Mesendoderm (in vitro differentiated cells): ENCODE measurements at regions not wholly inside any gene's neighbourhood (a gene's known extent, or its start where the extent isn't known, plus 50 kb on each side); places are given as distances from the start of the nearest gene placed in this dataset.
A peak's percentile ranks its signal among the peaks of the same experiment; 100 is the strongest.

Experiments
- DNase-seq: peaks from one replicate; pipeline ENCODE4 v3.0.0; 2013
- H2AK5ac ChIP-seq: 2 replicates; pipeline ENCODE4 v1.6.1; 2013; ENCODE audit warnings: low read length, inconsistent platforms
- H2BK120ac ChIP-seq: 2 replicates; pipeline ENCODE4 v1.6.1; 2013; ENCODE audit warnings: low read depth, mild to moderate bottlenecking, low read length, moderate library complexity, mixed read lengths
- H2BK15ac ChIP-seq: replicated peaks from 2 replicates; pipeline ENCODE4 v1.6.1; 2013; ENCODE audit warnings: low read depth, mild to moderate bottlenecking, moderate library complexity
- H2BK5ac ChIP-seq: 2 replicates; pipeline ENCODE4 v1.6.1; 2013; ENCODE audit warnings: low read length, inconsistent platforms
- H3K18ac ChIP-seq: 2 replicates; pipeline ENCODE4 v1.6.1; 2013; ENCODE audit warnings: mild to moderate bottlenecking, low read length, mixed read lengths
- H3K23ac ChIP-seq: one replicate; pipeline ENCODE4 v1.6.1; 2013; ENCODE audit warnings: low read length
- H3K27ac ChIP-seq: 2 replicates; pipeline ENCODE4 v1.5.1; 2013; ENCODE audit warnings: low read depth, mild to moderate bottlenecking, inconsistent platforms, low read length, moderate library complexity
- H3K27me3 ChIP-seq: 2 replicates; pipeline ENCODE4 v1.6.1; 2013; ENCODE audit warnings: low read length, control low read depth, mild to moderate bottlenecking, inconsistent platforms; ENCODE audit not compliant: insufficient read depth, poor library complexity
- H3K36me3 ChIP-seq: 2 replicates; pipeline ENCODE4 v1.6.1; 2013; ENCODE audit warnings: low read length, inconsistent platforms; ENCODE audit not compliant: control insufficient read depth, insufficient read depth
- H3K4ac ChIP-seq: one replicate; pipeline ENCODE4 v1.6.1; 2013; ENCODE audit warnings: low read depth, mild to moderate bottlenecking, low read length, moderate library complexity
- H3K4me1 ChIP-seq: 2 replicates; pipeline ENCODE4 v1.6.1; 2013; ENCODE audit warnings: low read depth, low read length, inconsistent platforms; ENCODE audit not compliant: control insufficient read depth
- H3K4me2 ChIP-seq: 2 replicates; pipeline ENCODE4 v1.6.1; 2013; ENCODE audit warnings: low read length
- H3K4me3 ChIP-seq: 2 replicates; pipeline ENCODE4 v1.5.1; 2013; ENCODE audit warnings: mild to moderate bottlenecking, low read length
- H3K56ac ChIP-seq: one replicate; pipeline ENCODE4 v1.6.1; 2013; ENCODE audit warnings: low read length
- H3K79me1 ChIP-seq: 2 replicates; pipeline ENCODE4 v1.6.1; 2013; ENCODE audit warnings: low read length, inconsistent platforms
- H3K79me2 ChIP-seq: 2 replicates; pipeline ENCODE4 v1.6.1; 2013; ENCODE audit warnings: mild to moderate bottlenecking, low read length; ENCODE audit not compliant: control insufficient read depth, insufficient read depth
- H3K9ac ChIP-seq: 2 replicates; pipeline ENCODE4 v1.6.1; 2013; ENCODE audit warnings: low read length, inconsistent platforms
- H4K5ac ChIP-seq: one replicate; pipeline ENCODE4 v1.6.1; 2013; ENCODE audit warnings: low read length
- H4K8ac ChIP-seq: one replicate; pipeline ENCODE4 v1.6.1; 2013; ENCODE audit warnings: low read depth, mild to moderate bottlenecking, control low read depth, low read length, moderate library complexity
- WGBS: extraction: QIAGEN DNeasy Blood & Tissue Kit; methylation state at CpG from one replicate; pipeline ENCODE4 v1.1.7; 2013; ENCODE audit warnings: low lambda C conversion rate, missing lambda C conversion rate; ENCODE audit not compliant: insufficient coverage; ENCODE audit errors: extremely low coverage; 5-methylcytosine and 5-hydroxymethylcytosine counted together

GRCh38 chr17:72031219-72031884 lies 89.5 kb upstream of the SOX9 start:
- H2BK15ac ChIP-seq: no peak overlapping the region
- no CpG with 5 or more reads among the region's 8 CpGs for WGBS
- H3K79me1 ChIP-seq: no peaks in the 10 kb centered on the region
- no peaks in the 10 kb centered on the region for H3K79me2 ChIP-seq
- H3K27ac ChIP-seq: no peak overlapping the region
- H3K4me1 ChIP-seq: peaks cover 7% of the 10 kb centered on the region
- no peak overlapping the region for H3K4me3 ChIP-seq
- H2BK120ac ChIP-seq: peak overlapping the region; percentile 15
- H3K27me3 ChIP-seq: no peaks in the 10 kb centered on the region
- no peaks in the 10 kb centered on the region for H3K36me3 ChIP-seq
- H4K5ac ChIP-seq: no peak overlapping the region
- no peak overlapping the region for H4K8ac ChIP-seq
- no peak overlapping the region for H3K56ac ChIP-seq
- H2AK5ac ChIP-seq: no peak overlapping the region
- no peak overlapping the region for H3K9ac ChIP-seq
- no peak overlapping the region for H2BK5ac ChIP-seq
- H3K4me2 ChIP-seq: no peak overlapping the region
- H3K23ac ChIP-seq: peak overlapping the region; percentile 37
- no peak overlapping the region for H3K4ac ChIP-seq
- no peak for DNase-seq
- H3K18ac ChIP-seq: no peak overlapping the region

DNA sequence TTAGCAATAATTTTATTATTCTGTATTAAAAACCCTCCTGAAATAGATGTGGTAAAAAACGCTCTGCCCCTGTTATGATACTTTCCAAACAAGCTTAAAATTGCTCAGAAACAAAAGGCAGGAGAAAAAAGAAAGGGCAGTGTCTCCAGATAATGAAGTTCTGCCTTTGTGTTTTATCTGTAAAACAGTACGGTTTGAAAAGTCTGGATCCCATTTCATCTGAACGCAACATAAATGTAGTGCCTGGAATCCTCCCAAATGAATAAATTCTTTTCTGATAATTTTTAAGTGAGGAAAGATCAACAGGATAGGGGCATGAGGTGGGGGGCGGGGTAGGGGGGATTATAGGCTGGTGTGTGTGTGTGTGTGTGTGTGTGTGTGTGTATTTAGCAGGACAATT lies 87.5 kb upstream of the SOX9 start:
- Histone ChIP-seq H4K8ac (no peak overlapping the region), H3K9ac (no peak overlapping the region), H2AK5ac (no peak overlapping the region), H2BK5ac (no peak overlapping the region), H3K27me3 (no peaks in the 10 kb centered on the region), H3K27ac (no peak overlapping the region), H3K18ac (no peak overlapping the region), H3K79me1 (no peaks in the 10 kb centered on the region), H2BK15ac (no peak overlapping the region), H2BK120ac (no peak overlapping the region), H3K4ac (no peak overlapping the region), H3K4me2 (no peak overlapping the region), H3K56ac (no peak overlapping the region), H3K36me3 (no peaks in the 10 kb centered on the region), H3K23ac (no peak overlapping the region), H4K5ac (no peak overlapping the region), H3K79me2 (no peaks in the 10 kb centered on the region), H3K4me3 (no peak overlapping the region), H3K4me1 (peaks cover 5% of the 10 kb centered on the region)
- no peak for DNase-seq
- no CpG with 5 or more reads among the region's 4 CpGs for WGBS

DNA sequence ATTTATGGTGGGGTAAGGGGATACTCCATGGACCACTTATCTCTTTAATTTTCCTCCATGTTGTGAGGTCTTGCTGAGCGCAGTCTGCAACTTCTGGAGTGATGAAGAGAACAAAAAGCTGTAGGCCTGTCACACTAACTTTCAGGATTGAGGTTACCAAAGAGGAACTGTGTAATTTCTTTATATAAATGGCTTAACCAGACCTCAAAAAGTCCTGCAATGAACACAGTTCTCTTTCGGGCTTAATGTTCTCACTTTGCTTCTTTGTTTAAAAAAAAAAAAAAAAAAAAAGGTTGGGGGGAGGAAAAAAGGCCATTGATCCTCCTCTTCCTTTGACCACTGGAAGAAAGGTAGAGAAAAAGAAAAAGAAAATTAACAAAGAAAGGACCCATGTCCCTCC lies 86.8 kb upstream of the SOX9 start:
- Histone ChIP-seq H3K23ac (no peak overlapping the region), H3K36me3 (no peaks in the 10 kb centered on the region), H2BK5ac (no peak overlapping the region), H3K18ac (no peak overlapping the region), H3K27ac (no peak overlapping the region), H3K4me3 (no peak overlapping the region), H4K5ac (no peak overlapping the region), H2BK120ac (no peak overlapping the region), H3K4me1 (peaks cover 5% of the 10 kb centered on the region), H3K27me3 (no peaks in the 10 kb centered on the region), H3K79me1 (no peaks in the 10 kb centered on the region), H3K9ac (no peak overlapping the region), H3K4ac (no peak overlapping the region), H2BK15ac (peak overlapping the region; percentile 65), H3K56ac (no peak overlapping the region), H3K4me2 (no peak overlapping the region), H2AK5ac (no peak overlapping the region), H3K79me2 (no peaks in the 10 kb centered on the region), H4K8ac (no peak overlapping the region)
- WGBS: no CpG with 5 or more reads among the region's 2 CpGs
- no peak for DNase-seq

- H3K4me3 ChIP-seq: no peak overlapping the region
- no peaks in the 10 kb centered on the region for H3K27me3 ChIP-seq
- no peak overlapping the region for H3K23ac ChIP-seq
- H2AK5ac ChIP-seq: no peak overlapping the region
- no peak overlapping the region for H3K18ac ChIP-seq
- H4K5ac ChIP-seq: no peak overlapping the region
- no peak overlapping the region for H2BK120ac ChIP-seq
- no peaks in the 10 kb centered on the region for H3K79me1 ChIP-seq
- no peak overlapping the region for H4K8ac ChIP-seq
- H3K79me2 ChIP-seq: no peaks in the 10 kb centered on the region
- no peak overlapping the region for H3K27ac ChIP-seq
- no peak overlapping the region for H3K4me2 ChIP-seq
- H3K56ac ChIP-seq: no peak overlapping the region
- no peaks in the 10 kb centered on the region for H3K36me3 ChIP-seq
- no peak overlapping the region for H3K4ac ChIP-seq
- H2BK5ac ChIP-seq: no peak overlapping the region
- DNase-seq: no peak
- no peak overlapping the region for H3K9ac ChIP-seq
- no peaks in the 10 kb centered on the region for H3K4me1 ChIP-seq
- no peak overlapping the region for H2BK15ac ChIP-seq
Measured at GRCh38 chr17:72038427-72038826, 82.4 kb upstream of the SOX9 start.

DNA sequence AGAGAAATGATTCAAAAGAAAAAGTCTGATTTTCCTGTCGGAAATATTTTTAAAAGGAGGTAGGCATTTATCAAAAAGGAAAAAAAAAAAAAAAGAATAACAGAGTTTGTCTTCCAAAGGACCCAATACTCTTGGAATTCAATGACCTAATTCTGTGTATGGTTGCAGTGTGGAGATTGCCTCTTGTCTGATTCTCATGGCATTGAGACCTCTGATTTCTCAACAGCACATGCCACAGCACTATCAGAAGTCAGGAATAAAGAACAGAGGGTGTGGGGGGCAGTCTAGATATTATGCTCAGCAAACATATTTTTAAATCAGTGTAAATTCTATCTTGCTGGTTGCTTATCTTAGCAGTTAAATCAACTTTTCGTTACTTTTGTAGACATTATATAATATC lies 81.3 kb upstream of the SOX9 start:
- Histone ChIP-seq H4K8ac (no peak overlapping the region), H3K4ac (no peak overlapping the region), H3K4me2 (no peak overlapping the region), H4K5ac (no peak overlapping the region), H3K79me2 (no peaks in the 10 kb centered on the region), H2BK5ac (no peak overlapping the region), H3K27ac (no peak overlapping the region), H3K27me3 (no peaks in the 10 kb centered on the region), H3K4me3 (no peak overlapping the region), H2AK5ac (no peak overlapping the region), H3K4me1 (no peaks in the 10 kb centered on the region), H3K9ac (no peak overlapping the region), H3K23ac (no peak overlapping the region), H2BK15ac (no peak overlapping the region), H2BK120ac (no peak overlapping the region), H3K36me3 (no peaks in the 10 kb centered on the region), H3K79me1 (no peaks in the 10 kb centered on the region), H3K18ac (no peak overlapping the region), H3K56ac (no peak overlapping the region)
- no peak for DNase-seq
- no CpG with 5 or more reads among the region's 2 CpGs for WGBS

- no peaks in the 10 kb centered on the region for H3K4me1 ChIP-seq
- H3K9ac ChIP-seq: no peak overlapping the region
- no peak overlapping the region for H3K4ac ChIP-seq
- H2BK120ac ChIP-seq: no peak overlapping the region
- H3K4me2 ChIP-seq: no peak overlapping the region
- H3K36me3 ChIP-seq: no peaks in the 10 kb centered on the region
- no peak overlapping the region for H2BK15ac ChIP-seq
- H3K18ac ChIP-seq: no peak overlapping the region
- no peak overlapping the region for H2AK5ac ChIP-seq
- H4K5ac ChIP-seq: no peak overlapping the region
- H3K27me3 ChIP-seq: no peaks in the 10 kb centered on the region
- H3K56ac ChIP-seq: no peak overlapping the region
- no peaks in the 10 kb centered on the region for H3K79me1 ChIP-seq
- no peak overlapping the region for H4K8ac ChIP-seq
- H3K79me2 ChIP-seq: no peaks in the 10 kb centered on the region
- H3K27ac ChIP-seq: no peak overlapping the region
- no CpG with 5 or more reads among the region's 3 CpGs for WGBS
- no peak overlapping the region for H2BK5ac ChIP-seq
- DNase-seq: no peak
- H3K4me3 ChIP-seq: no peak overlapping the region
- H3K23ac ChIP-seq: no peak overlapping the region
Measured at GRCh38 chr17:72046178-72046577, 74.6 kb upstream of the SOX9 start.
